C4-2B (cell line): ENCODE measurements at regions not wholly inside any gene's neighbourhood (a gene's known extent, or its start where the extent isn't known, plus 50 kb on each side); places are given as distances from the start of the nearest gene placed in this dataset.

ENCODE experiments used
- H3K27ac ChIP-seq: fragments of 450-650 bp; 2 replicates; pipeline ENCODE4 v1.5.1; 2017
- ZFX ChIP-seq: fragments of 450-650 bp; IDR thresholded peaks from 2 replicates; pipeline ENCODE4 v1.6.1; 2017
- TF ChIP-seq, protein P1 (sequence below): fragments of 450-650 bp; conservative IDR thresholded peaks from 2 replicates; pipeline ENCODE4 v1.5.1; 2017; ENCODE audit warnings: mild to moderate bottlenecking

DNA sequence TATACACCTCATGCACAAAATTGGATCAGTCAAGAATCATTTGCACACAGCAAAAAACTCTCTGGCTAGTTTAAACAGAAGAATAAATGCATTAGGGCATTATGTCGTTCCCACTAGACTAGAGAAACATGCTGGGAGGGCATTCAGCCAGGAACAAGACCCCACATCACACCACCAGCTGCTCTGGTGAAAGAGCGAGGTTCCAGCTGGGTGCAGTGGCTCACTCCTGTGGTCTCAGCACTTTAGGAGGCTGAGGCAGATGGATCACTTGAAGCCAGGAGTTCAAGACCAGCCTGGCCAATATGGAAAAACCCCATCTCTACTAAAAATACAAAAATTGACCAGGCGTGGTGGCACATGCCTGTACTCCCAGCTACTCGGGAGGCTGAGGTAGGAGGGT is 52.1 kb upstream of the BACE2 start:
- TF ChIP-seq, protein P1, sequence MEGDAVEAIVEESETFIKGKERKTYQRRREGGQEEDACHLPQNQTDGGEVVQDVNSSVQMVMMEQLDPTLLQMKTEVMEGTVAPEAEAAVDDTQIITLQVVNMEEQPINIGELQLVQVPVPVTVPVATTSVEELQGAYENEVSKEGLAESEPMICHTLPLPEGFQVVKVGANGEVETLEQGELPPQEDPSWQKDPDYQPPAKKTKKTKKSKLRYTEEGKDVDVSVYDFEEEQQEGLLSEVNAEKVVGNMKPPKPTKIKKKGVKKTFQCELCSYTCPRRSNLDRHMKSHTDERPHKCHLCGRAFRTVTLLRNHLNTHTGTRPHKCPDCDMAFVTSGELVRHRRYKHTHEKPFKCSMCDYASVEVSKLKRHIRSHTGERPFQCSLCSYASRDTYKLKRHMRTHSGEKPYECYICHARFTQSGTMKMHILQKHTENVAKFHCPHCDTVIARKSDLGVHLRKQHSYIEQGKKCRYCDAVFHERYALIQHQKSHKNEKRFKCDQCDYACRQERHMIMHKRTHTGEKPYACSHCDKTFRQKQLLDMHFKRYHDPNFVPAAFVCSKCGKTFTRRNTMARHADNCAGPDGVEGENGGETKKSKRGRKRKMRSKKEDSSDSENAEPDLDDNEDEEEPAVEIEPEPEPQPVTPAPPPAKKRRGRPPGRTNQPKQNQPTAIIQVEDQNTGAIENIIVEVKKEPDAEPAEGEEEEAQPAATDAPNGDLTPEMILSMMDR = no peak
- no peak for TF ChIP-seq ZFX
- H3K27ac ChIP-seq = no peak overlapping the region
